ENCODE measurements at regions not wholly inside any gene's neighbourhood (a gene's known extent, or its start where the extent isn't known, plus 50 kb on each side); places are given as distances from the start of the nearest gene placed in this dataset.

DNA sequence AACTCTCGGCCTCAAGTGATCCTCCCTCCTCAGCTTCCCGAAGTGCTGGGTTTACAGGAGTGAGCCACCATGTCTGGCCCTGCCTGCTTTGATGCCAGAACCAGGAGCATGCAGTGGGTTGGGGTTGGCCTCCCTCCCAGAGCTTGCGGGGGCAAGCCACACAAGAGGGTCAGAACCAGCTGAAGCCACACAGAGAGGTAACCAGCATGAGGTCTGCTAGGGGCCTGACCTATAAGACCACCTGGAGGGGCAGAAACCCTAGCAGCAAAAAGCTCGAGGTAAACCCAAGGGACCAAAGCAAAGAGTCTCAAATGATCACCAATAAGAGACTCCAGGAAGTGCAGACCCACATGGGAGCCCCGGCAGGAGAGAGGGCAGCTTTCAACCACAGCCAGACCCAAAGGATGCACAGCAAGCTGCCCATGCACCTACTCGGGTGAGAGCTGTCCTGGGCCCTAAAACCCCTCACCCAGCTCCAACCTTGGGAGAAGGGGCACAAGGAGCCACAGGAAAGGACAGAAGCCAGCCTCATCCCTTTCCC is 81.2 kb downstream of the TOMM20 start:
- Histone ChIP-seq H3K27me3 (replicated peaks; ENCODE audit: control insufficient read depth, insufficient read depth, low read length) (no peaks in the 10 kb centered on the region), H3K4me3 (replicated peaks; ENCODE audit: low read depth, low read length) (no peak overlapping the region), H3K36me3 (ENCODE audit: control insufficient read depth, insufficient read depth, low read length) (no peaks in the 10 kb centered on the region)
- TF ChIP-seq, protein P1, sequence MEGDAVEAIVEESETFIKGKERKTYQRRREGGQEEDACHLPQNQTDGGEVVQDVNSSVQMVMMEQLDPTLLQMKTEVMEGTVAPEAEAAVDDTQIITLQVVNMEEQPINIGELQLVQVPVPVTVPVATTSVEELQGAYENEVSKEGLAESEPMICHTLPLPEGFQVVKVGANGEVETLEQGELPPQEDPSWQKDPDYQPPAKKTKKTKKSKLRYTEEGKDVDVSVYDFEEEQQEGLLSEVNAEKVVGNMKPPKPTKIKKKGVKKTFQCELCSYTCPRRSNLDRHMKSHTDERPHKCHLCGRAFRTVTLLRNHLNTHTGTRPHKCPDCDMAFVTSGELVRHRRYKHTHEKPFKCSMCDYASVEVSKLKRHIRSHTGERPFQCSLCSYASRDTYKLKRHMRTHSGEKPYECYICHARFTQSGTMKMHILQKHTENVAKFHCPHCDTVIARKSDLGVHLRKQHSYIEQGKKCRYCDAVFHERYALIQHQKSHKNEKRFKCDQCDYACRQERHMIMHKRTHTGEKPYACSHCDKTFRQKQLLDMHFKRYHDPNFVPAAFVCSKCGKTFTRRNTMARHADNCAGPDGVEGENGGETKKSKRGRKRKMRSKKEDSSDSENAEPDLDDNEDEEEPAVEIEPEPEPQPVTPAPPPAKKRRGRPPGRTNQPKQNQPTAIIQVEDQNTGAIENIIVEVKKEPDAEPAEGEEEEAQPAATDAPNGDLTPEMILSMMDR (IDR thresholded peaks at IDR 0.05; ENCODE audit: insufficient read depth, low read length, poor library complexity, severe bottlenecking) = no peak
- no peak for DNase-seq (ENCODE audit: extremely low read depth, insufficient read length)

DNA sequence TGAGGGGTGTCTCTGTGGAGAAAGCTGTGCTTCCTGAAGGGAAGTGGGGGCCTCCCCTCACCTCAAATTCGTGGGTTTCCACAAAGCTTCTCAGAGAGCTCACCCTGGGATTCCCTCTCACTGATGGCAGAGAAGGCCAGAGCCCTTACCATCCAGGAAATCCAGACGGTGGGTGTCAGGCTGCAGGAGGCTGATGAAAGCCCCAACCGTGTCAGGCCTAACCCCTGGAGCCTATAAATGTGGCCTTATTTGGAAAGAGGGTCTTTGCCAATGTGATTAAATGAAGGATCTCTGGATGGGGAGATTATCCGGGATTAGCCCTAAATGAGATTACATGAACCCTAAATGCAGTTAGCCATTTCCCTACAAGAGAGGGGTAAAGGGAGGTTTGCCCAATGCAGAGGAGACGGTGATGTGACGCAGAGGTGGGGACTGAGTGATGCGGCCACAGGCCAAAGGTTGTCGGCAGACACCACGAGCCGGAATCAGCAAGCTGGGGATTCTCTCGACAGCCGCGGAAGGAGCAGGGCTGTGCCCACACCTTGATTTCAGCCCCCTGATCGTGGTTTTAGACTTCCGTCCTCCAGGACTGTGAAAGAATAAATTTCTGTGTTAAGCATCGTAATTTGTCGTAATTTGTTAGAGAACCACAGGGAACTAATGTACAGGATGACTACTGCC is 82.6 kb downstream of the TOMM20 start:
- TF ChIP-seq, protein P1 (IDR thresholded peaks at IDR 0.05; ENCODE audit: insufficient read depth, low read length, poor library complexity, severe bottlenecking) = no peak
- H3K4me3 ChIP-seq (replicated peaks; ENCODE audit: low read depth, low read length) = no peak overlapping the region
- H3K36me3 ChIP-seq (ENCODE audit: control insufficient read depth, insufficient read depth, low read length) = no peaks in the 10 kb centered on the region
- no peak for DNase-seq (ENCODE audit: extremely low read depth, insufficient read length)
- H3K27me3 ChIP-seq (replicated peaks; ENCODE audit: control insufficient read depth, insufficient read depth, low read length) = no peaks in the 10 kb centered on the region

DNA sequence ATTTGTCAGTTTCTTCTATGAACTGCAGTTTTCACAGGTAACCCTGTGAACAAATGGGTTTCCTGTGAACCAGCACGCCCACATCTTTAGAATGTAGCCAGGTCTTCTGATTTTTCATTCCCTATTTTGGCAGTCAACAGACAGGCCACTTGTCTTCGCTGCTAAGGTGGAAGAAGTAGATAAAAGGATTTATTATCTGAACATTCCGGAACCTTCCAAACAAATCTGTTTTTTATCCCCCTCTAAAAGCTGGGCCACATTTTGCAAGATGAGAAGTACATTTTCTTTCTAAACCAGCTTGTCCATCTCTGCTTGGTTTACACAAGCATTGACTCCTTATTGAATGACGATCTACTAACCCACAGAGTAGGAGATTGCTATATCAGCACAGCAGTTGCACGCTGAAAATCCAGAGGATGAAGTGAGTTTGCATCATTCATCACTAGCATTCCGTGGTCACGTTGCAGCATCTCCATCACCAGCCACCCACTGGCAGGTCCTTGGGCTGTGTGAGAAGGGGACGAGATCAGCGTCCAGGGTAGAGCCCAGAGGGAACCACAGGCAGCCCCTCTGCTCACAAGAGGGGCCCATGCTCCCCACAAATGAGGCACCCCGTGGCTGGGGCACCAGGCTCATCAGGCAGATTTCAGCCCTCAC is 83.5 kb downstream of the TOMM20 start:
- DNase-seq (ENCODE audit: extremely low read depth, insufficient read length) = no peak
- Histone ChIP-seq H3K27me3 (replicated peaks; ENCODE audit: control insufficient read depth, insufficient read depth, low read length) (no peaks in the 10 kb centered on the region), H3K4me3 (replicated peaks; ENCODE audit: low read depth, low read length) (no peak overlapping the region), H3K36me3 (ENCODE audit: control insufficient read depth, insufficient read depth, low read length) (no peaks in the 10 kb centered on the region)
- TF ChIP-seq, protein P1 (IDR thresholded peaks at IDR 0.05; ENCODE audit: insufficient read depth, low read length, poor library complexity, severe bottlenecking) = no peak

DNA sequence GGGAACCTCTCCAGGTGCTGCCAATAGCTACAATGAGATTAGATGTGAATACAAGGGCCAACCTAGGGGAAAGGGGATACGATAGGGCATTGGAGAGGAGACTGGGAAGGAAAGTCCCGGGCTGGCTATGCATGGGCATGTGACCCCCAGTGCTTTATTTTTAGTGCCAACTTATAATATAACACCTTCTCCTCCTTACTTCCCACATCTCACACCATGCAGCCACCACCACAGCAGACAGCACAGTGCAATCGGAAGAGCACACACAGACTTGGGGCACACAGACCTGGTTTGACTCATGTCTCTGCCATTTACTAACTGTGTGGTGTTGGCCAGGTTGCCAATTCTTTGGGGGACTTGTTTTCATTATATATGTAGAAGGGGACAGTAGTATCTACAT is 85.4 kb downstream of the TOMM20 start:
- no peaks in the 10 kb centered on the region for H3K36me3 ChIP-seq (ENCODE audit: control insufficient read depth, insufficient read depth, low read length)
- DNase-seq (ENCODE audit: extremely low read depth, insufficient read length) = no peak
- H3K4me3 ChIP-seq (replicated peaks; ENCODE audit: low read depth, low read length) = no peak overlapping the region

DNA sequence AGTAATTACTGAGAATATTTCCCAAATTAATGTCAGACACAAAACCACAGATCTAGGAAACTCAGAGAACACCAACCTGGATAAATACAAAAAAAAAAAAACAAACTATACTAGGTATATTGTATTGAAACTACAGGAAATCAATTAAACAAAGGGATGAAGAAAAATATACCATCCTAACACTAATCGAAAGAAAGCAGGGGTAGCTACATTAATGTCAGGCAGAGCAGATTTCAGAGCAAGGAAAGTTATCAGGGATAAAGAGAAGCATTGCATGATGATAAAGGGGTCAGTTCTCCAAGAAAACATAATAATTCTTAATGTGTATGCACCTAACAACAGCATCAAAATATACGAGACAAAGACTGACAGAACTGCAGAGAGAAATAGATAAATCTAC is 89.9 kb downstream of the TOMM20 start:
- no peak for DNase-seq (ENCODE audit: extremely low read depth, insufficient read length)
- Histone ChIP-seq H3K4me3 (replicated peaks; ENCODE audit: low read depth, low read length) (no peak overlapping the region), H3K27me3 (replicated peaks; ENCODE audit: control insufficient read depth, insufficient read depth, low read length) (no peaks in the 10 kb centered on the region), H3K36me3 (ENCODE audit: control insufficient read depth, insufficient read depth, low read length) (no peaks in the 10 kb centered on the region)
- TF ChIP-seq, protein P1 (IDR thresholded peaks at IDR 0.05; ENCODE audit: insufficient read depth, low read length, poor library complexity, severe bottlenecking) = no peak

More for the DNA sequence above, 85.4 kb downstream of the TOMM20 start:
- H3K27me3 ChIP-seq (replicated peaks; ENCODE audit: control insufficient read depth, insufficient read depth, low read length) = no peaks in the 10 kb centered on the region
- TF ChIP-seq, protein P1 (IDR thresholded peaks at IDR 0.05; ENCODE audit: insufficient read depth, low read length, poor library complexity, severe bottlenecking) = no peak

Measured in GM06990 (cell line).